Body of pancreas (tissue), 4 donors: ENCODE measurements at regions not wholly inside any gene's neighbourhood (a gene's known extent, or its start where the extent isn't known, plus 50 kb on each side); places are given as distances from the start of the nearest gene placed in this dataset.

Source experiments
- CTCF ChIP-seq, 7 experiments: fragments of 450-650 bp in 4 of 7; fragments of 200-600 bp in 3 of 7; sonication (generic) in 3 of 7; IDR thresholded peaks; one replicate each; pipeline ENCODE4 v1.5.1; 2016 to 2019; ENCODE audit warnings: antibody characterized with exemption in 7 of 7
- POLR2A ChIP-seq, 3 donors: fragments of 450-650 bp; IDR thresholded peaks; one replicate each; pipeline ENCODE4 v1.6.1; 2016; ENCODE audit warnings: antibody characterized with exemption in 3 of 3, mild to moderate bottlenecking in 2 of 3

GRCh38 chr10:44070282-44070681 is 314.6 kb downstream of the CXCL12 start:
- TF ChIP-seq CTCF (IDR thresholded peaks at IDR 0.05) (no peak), POLR2A (IDR thresholded peaks at IDR 0.05) (no peak)
